GM12891 (cell line): ENCODE measurements at regions not wholly inside any gene's neighbourhood (a gene's known extent, or its start where the extent isn't known, plus 50 kb on each side); places are given as distances from the start of the nearest gene placed in this dataset.

Source experiments
- PAX5 ChIP-seq: IDR thresholded peaks from 2 replicates; pipeline ENCODE4 v1.6.1; 2011; ENCODE audit warnings: low read length, moderate library complexity, mild to moderate bottlenecking; ENCODE audit not compliant: insufficient read depth, severe bottlenecking
- POLR2A ChIP-seq: IDR thresholded peaks from 2 replicates; pipeline ENCODE4 v1.6.1; 2011; ENCODE audit warnings: low read depth, low read length, control low read depth
- POLR2AphosphoS5 ChIP-seq: IDR thresholded peaks from 2 replicates; pipeline ENCODE4 v1.6.1; 2011; ENCODE audit warnings: low read depth, low read length, control low read depth
- POU2F2 ChIP-seq: IDR thresholded peaks from 2 replicates; pipeline ENCODE4 v1.6.1; 2011; ENCODE audit warnings: low read depth, mild to moderate bottlenecking, control low read depth, low read length, moderate library complexity
- SPI1 ChIP-seq: IDR thresholded peaks from 2 replicates; pipeline ENCODE4 v1.6.1; 2011; ENCODE audit warnings: low read depth, low read length, control low read depth
- TAF1 ChIP-seq: IDR thresholded peaks from 2 replicates; pipeline ENCODE4 v1.6.1; 2011; ENCODE audit warnings: low read depth, low read length, control low read depth

DNA sequence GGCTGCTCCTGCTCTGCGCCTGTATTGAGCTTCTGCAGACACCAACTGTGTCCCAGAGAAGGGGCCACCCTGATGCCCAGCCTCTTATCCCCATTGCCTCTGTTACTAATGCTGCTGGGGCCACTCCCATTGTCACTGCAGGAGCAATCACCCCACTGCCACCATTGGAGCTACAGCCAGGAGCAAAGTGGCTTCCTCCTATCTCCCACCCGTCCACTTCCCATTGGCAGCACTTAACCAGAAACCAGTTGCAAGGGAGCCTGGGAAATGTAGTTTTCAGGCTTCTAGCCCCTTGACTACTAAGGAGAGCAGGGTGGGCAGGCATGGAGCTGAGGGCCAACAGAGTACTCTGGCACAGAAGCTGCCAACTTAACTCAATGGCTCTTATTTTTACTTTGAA lies 55.9 kb upstream of the KLF13 start:
- TF ChIP-seq TAF1: no peak
- no peak for TF ChIP-seq POLR2AphosphoS5
- TF ChIP-seq SPI1: no peak
- TF ChIP-seq POLR2A: no peak
- TF ChIP-seq POU2F2: no peak
- no peak for TF ChIP-seq PAX5
